ENCODE measurements at regions not wholly inside any gene's neighbourhood (a gene's known extent, or its start where the extent isn't known, plus 50 kb on each side); places are given as distances from the start of the nearest gene placed in this dataset.

DNA sequence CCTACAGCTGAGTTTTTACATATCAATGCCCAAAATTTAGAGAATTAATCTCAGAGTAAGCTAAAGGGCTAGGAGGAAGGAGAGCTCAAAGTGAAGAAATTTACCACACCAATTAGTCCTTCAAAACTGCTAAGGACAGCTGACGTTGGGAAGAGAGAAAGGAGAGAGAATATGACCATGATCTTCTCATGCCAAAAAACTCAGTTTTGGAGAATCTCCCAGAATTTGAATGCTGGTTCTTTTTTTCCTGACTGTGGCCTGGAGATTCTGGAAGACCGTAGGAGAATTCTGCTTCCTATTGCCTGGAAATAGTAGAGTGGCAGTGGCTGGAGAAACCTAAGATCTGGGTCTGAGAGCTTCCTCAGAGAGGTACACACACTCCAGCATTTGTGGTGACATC is 834.4 kb upstream of the SLIT2 start:
- Histone ChIP-seq H4K20me1 (ENCODE audit: control insufficient read depth, insufficient read depth, insufficient read length) (no peaks in the 10 kb centered on the region), H3T11ph (ENCODE audit: low read length) (no peak overlapping the region), H3K27ac (ENCODE audit: insufficient read length, low read depth, low read length) (no peak overlapping the region), H3K4me2 (ENCODE audit: insufficient read depth, insufficient read length, low read length) (no peak overlapping the region), H3K23ac (ENCODE audit: insufficient read length, low read depth, low read length) (no peak overlapping the region), H2BK15ac (ENCODE audit: low read depth, low read length) (no peak overlapping the region), H3K79me2 (ENCODE audit: insufficient read depth, low read length) (no peaks in the 10 kb centered on the region), H2BK20ac (ENCODE audit: low read depth, low read length, poor library complexity, severe bottlenecking) (no peak overlapping the region), H3K9ac (ENCODE audit: extremely low read depth, insufficient read length, low read length) (no peak overlapping the region), H3K56ac (ENCODE audit: insufficient read length, low read depth, low read length) (no peak overlapping the region), H2AK5ac (ENCODE audit: insufficient read length, low read length) (no peak overlapping the region), H2BK12ac (ENCODE audit: insufficient read length, low read depth, low read length) (no peak overlapping the region), H4K5ac (ENCODE audit: insufficient read length, low read depth, low read length) (no peak overlapping the region), H2BK5ac (ENCODE audit: insufficient read length, low read length) (no peak overlapping the region), H3K14ac (ENCODE audit: insufficient read depth, low read length) (no peak overlapping the region), H3K18ac (ENCODE audit: insufficient read length, low read depth, low read length) (no peak overlapping the region), H3K4me1 (ENCODE audit: insufficient read depth, low read length) (no peaks in the 10 kb centered on the region), H3K4ac (ENCODE audit: low read depth, low read length) (no peak overlapping the region), H3K9me3 (ENCODE audit: control insufficient read depth, low read depth, low read length) (no peaks in the 10 kb centered on the region), H4K8ac (replicated peaks; ENCODE audit: insufficient read length, low read depth, low read length) (no peak overlapping the region), H4K91ac (ENCODE audit: insufficient read length, low read depth, low read length) (no peak overlapping the region), H2BK120ac (ENCODE audit: low read depth, low read length, poor library complexity, severe bottlenecking) (no peak overlapping the region), H2AFZ (ENCODE audit: low read length) (no peak overlapping the region), H3K23me2 (ENCODE audit: insufficient read length, low read depth, low read length, poor library complexity, severe bottlenecking) (no peaks in the 10 kb centered on the region), H3K79me1 (ENCODE audit: insufficient read depth, low read depth, low read length, poor library complexity, severe bottlenecking) (no peaks in the 10 kb centered on the region), H3K27me3 (ENCODE audit: insufficient read depth, low read length) (no peaks in the 10 kb centered on the region)
- Mint-ChIP-seq H3K36me3 (ENCODE audit: insufficient read depth in 1 of 3, low read depth in 3 of 3) (no peaks in the 10 kb centered on the region; a peak in 3 of 7 replicates), H3K27me3 (ENCODE audit: low read depth) (peaks cover 21% of the 10 kb centered on the region), H3K4me3 (no peak overlapping the region), H3K9me3 (peaks cover 5 to 6% of the 10 kb centered on the region in 2 experiments; a peak in 2 of 5 replicates), H3K4me1 (peaks cover 5% of the 10 kb centered on the region in 2 experiments; a peak in 2 of 4 replicates), H3K27ac (no peak overlapping the region)
- TF ChIP-seq CTCF (conservative IDR thresholded peaks at IDR 0.05) = no peak
- no peak for DNase-seq
- WGBS (ENCODE audit: extremely low coverage, insufficient read length, low lambda C conversion rate) = no CpG with 5 or more reads among the region's 2 CpGs
